NCI-H82 treated with DMSO at 0.1 percent for 48 hours (cell line): ENCODE measurements at regions not wholly inside any gene's neighbourhood (a gene's known extent, or its start where the extent isn't known, plus 50 kb on each side); places are given as distances from the start of the nearest gene placed in this dataset.
A peak's percentile ranks its signal among the peaks of the same experiment; 100 is the strongest.

Experiments
- DNase-seq: peaks from one replicate; lab custom pipeline; 2025; ENCODE audit not compliant: unreplicated experiment; lab: John Stamatoyannopoulos, UW

DNA sequence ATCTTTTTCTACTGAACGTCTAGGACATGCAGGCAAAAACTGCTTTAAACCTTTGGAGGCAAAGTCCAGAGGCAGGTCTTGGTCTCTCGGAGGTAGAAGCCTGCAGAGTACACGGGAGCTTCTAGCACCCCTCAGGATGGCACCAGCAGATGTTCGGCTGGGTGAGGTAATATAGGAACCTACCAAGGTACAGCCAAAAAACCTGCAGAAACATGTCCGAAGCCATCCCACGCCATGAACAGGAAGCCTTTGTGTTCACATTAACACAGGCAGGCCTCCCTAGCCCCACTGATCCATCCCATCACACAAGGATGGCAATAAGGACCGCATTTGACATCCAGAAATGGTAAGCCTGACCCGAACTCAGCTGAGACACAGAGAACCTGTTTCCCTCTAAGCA lies 157.9 kb upstream of the HES1 start:
- no peak for DNase-seq

DNA sequence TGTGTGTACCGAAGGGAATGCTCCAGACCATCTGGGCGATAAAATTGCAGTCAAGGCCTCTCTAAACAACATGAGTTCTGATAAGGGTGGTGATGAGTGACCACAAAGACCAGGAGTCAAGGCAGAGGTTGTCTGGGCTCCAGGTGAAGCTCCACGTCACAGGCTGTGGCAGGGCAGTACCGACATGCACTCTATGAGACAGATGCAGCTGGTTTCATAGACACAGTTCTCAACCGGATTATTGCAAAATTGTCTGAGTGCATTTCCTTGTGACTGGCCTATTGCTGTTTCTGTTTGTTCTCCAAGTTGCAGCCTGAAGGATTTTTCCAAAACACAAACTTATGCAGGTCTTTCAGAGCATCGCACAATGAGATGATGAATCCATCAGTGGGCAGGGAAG lies 157.5 kb upstream of the HES1 start:
- no peak for DNase-seq

DNA sequence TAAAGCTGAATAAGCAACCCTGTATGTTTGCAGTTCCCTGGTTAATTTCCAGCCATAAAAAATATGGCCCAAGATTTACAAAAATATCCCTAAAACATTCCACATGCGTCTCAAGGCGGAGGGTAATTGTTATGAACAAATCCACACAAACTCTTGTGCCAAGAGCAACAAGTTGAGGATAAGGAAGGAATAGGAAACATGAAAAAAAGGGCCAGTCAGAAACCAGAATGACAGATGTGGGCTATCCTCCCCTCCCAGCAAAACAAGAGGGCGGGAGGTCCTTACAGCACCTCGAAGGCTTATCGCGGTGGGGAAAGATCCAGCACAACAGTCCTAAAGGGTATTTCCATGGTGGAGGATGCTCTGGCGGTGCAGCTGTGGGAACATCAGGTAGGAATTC lies 155.6 kb upstream of the HES1 start:
- no peak for DNase-seq

DNA sequence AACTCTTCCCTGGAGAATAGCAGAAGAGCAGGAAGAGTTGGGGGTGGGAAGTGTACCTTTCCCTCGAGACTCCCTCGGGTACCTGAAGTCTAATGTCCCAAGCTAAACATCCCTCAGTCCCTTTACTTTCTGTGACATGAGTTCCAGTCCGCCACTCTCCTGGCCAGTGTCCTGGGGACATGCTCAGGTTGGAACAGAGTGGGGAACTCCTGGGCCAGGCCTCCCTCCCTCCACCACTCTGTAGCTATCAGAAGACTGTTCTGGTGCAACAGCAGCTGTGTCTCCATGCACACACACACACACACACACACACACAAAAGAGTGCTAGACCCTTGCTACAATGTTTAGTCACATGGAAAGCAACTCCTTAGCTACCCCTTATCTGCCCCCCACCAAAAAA lies 155.0 kb upstream of the HES1 start:
- no peak for DNase-seq

- DNase-seq = no peak
Observed at GRCh38 chr3:193981504-193981903, 154.4 kb upstream of the HES1 start.

DNA sequence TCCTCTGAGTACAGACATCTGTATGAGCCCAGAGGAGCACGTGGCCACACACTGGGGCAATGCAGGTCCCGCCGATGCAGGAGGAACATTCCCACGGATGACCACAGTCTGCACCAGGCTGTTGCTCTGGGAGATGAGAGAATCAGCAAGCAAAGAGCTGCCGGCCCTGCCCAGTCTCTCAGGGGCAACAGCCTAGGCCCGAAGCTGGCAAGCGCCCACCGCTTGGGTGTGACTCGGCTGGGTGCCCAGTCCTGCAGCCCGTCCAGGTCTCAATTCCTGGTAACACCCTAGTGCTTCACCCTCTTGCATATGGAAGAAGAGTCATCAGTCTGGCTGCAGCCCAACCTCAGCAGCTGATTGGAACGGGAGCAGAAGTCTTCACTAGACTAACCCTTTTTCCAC lies 153.7 kb upstream of the HES1 start:
- no peak for DNase-seq

- no peak for DNase-seq
Observed at GRCh38 chr3:193983846-193984818, 151.8 kb upstream of the HES1 start.

DNA sequence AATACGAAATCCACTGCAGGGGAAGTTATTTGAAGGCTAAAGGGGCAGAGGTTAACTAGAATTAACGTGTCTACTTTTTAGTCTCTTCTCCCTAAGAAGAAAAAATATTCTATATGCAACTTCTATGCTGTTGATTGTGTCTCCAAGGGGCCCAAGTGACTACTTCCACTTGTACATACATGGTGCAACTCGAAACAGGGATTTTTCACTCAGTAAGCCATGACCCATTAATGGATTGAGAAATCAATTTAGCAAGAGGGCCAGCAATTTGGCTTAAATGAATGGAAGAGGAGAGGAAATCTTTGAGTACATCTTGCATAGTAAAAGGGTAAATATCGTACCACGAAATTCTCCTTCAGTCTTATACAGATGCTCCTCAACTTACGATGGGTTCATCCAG lies 151.1 kb upstream of the HES1 start:
- no peak for DNase-seq

DNA sequence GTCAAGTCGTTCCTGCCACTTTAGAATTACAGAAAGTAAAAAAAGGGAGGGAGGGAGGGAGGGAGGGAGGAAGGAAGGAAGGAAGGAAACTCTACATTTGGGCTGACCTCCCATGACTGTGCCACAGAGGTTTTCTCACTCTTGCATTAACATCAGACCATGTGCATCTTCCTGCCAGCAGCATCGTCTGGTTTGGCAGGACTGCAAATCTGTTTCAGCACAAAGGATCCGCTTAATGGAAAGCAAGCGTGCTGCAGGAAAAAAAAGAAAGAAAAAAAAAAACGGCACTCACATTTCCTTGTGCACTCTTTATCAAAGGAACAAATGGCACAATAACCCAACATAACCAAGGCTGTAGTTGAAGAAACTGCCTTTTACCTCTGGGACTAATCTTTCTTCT lies 148.8 kb upstream of the HES1 start:
- DNase-seq = no peak

- no peak for DNase-seq
Observed at GRCh38 chr3:193989186-193989585, 146.8 kb upstream of the HES1 start.

GRCh38 chr3:193991666-193992424 lies 144.1 kb upstream of the HES1 start:
- no peak for DNase-seq

DNA sequence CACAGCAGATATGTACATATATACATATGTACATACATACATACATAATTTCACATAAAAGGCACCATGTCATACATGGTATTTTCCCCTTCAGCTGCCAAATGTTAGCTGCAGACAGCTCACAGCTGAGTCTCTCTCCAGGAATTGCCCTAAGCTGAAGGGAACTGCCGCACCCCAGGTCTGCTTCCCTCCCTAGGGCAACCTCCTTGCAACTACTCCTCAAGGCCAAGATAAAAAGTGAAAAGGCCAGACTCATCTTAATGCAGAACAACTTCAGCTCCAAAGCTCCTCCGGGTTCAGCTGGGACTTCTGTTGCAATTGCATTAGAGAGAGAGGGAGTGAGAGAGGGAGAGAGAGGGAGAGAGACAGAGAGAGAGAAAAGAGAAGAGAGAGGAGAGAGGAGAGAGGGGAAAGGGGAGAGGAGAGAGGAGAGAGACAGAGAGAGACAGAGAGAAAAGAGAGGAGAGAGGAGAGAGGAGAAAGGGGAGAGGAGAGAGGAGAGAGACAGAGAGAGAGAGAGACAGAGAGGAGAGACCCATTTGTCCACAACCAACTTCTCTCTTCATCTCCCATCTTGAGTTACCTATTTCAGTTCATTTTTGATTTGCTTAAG lies 143.4 kb upstream of the HES1 start:
- DNase-seq = no peak

DNA sequence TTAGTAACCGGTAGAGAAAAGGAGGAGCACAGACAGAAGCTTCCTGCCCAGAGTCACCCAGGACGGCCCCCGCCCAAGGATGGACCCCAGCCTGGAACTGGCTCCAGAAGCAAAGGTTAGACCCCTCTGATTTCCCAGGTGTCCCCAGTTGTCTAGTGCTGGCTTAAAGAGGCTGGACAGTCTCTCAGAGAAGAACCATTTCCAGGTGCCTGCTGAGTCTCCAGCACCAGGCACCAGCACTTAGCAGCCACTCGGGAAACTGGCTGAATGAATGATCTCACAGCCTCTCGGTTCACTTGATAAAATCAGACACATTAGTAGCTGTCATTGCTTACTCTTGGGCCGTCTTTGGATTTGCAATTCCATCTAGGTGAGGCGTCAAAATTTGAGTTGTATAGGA lies 139.7 kb upstream of the HES1 start:
- DNase-seq = no peak

GRCh38 chr3:193996641-193997089 lies 139.3 kb upstream of the HES1 start:
- no peak for DNase-seq

DNA sequence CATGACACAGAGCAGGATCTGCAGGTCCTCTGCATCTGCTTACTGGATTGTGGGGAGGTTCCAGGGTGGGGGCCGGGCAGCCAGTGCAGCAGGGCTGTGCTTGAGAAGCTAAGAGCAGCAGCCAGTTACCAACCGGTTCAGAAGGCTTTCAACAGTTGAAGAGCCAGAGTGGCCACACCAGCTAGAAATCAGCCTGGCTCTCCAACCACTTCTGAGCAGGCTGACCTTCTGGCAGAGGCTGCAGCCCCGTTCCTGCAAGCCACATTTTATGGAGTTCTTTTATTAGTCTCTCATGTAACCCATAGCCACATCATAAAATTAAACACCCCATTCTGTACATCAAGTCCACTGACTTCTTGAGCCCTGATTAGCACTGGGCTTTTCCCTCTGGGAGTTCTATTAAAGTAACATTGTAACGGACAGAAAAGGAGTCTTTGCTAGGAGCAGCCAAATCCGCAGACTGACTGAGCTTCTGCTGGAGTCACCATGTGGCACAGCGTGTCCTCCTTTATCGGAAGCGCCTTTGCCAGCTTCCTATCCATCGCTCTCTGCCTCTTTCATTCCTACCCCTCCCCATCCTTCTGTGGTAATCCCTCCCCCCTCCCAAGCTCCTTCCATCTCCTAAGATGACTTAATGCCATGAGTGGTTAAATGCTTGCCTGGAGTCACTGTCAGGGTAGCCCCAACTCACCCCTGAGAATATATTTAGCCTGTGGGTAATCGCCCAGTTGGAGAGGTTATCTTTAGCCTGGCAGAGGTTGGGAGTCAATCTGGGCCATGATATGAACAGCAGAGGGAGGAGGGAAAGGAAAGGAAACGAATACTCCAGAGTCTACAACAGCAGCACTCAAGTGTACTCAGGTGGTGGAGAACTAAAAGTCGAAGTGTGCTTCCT lies 138.5 kb upstream of the HES1 start:
- DNase-seq = peak; percentile 52

DNA sequence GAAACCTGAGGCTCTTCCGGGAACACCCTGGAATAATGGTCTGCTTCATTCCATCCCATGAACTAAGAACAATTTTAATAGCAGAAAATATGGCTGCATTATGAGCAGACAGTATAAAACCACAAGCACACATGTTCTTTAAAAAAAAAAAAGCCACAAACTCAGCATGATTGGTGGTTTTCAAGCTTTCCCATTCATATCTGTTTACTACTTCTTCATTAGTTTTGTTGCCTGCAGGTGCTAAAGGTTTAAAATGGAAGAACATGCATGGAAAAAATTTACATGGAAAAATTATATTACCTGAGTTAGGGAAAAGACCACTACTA lies 137.9 kb upstream of the HES1 start:
- no peak for DNase-seq

DNA sequence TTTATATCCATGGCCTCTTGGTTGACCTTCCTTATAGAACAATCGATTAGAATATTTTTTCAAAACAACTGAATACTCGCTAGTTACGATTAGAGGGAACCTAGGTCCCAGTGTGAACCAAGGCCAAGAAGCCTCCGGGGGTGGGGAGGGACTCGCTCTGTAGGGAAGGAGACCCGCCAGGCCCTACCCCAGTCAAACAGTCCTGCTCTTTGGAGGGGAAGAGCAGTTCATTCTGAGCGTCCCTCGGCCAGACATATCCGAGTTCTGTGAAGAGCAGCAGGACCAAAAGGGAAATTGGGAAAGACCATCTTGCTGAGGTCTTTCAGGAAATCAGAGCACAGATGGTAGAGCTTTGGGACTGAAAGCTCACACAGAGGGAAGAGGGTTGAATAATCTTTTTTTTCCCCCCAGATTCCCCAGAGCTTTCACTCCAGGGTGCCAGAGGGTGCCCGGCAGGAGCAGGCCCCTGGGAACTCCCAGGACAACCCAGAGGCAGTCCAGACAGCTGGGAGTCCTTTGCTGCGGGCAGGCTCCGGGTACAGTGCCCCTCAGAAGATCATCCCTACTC lies 137.2 kb upstream of the HES1 start:
- no peak for DNase-seq

GRCh38 chr3:194000100-194000499 lies 135.8 kb upstream of the HES1 start:
- no peak for DNase-seq

DNA sequence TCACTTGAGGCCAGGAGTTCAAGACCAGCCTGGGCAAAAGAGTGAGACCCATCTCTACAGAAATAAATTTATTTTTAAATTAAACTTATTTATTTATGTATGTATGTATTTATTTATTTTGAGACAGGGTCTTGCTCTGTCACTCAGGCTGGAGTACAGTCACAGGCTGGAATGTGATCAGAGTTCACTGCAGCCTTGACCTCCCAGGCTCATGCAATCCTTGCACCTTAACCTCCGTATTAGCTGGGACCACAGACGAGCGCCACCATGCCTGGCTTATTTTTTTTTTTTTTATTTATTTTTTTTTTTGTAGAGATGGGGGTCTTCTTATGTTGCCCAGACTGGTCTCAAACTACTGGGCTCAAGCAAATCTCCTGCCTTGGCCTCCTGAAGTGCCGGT lies 135.2 kb upstream of the HES1 start:
- DNase-seq = no peak

DNA sequence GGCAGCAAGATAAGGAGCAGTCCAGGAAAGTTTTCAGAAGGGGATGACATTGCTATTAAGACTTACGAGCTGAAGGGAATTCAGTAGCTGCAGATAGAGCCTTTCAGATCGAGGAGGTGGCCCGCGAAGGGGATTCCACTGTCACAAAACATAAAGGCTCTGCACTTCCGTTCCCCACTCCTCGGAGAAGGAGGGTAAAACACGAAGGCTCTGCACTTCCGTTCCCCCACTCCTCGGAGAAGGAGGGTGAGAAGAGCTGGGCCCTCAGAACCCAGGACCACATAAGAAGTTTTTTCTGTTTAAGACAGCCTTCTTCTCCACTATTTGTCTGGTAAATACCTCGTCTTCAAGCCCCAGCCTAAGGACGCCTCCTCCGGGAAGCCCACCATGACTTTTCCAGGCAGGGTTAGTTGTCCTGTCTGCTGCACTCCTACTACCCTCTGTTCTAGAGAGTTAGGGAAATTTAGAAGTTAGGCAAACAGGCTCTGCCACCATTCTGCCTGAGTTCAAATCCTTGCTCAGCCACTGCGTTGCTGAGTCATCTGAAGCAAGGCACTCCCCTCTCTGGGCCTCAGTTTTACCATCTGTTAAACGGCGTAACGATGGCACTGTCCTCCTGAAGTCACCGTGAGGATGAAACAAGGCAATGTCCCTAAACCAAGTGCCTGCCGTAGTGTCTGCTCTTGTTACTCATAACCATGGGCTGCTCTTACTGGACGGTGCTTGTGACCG lies 134.1 kb upstream of the HES1 start:
- no peak for DNase-seq
